ENCODE measurements at regions not wholly inside any gene's neighbourhood (a gene's known extent, or its start where the extent isn't known, plus 50 kb on each side); places are given as distances from the start of the nearest gene placed in this dataset.

DNA sequence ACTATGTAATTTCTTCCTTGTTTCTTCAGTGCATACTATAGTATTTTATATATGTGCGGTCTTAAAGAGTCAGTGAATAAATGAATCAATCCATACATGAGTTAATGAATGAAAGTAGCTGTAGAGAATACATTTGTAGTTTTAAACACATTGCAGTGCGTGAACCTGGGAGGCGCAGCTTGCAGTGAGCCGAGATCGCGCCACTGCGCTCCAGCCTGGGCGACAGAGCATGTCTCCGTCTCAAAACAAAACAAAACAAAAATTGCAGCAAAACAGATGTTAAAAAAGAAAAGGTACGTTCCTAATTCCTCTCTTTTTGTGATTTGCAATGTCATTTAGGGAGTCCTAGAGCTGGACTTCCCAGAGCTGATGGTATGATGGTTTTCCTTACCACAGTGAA is 1144.8 kb upstream of the FANCL start:
- H3K36me3 ChIP-seq = no peaks in the 10 kb centered on the region
- no peaks in the 10 kb centered on the region for H3K9me3 ChIP-seq
- no peaks in the 10 kb centered on the region for H3K4me1 ChIP-seq (ENCODE audit: control insufficient read depth in 1 of 2, low read depth in 2 of 2)
- DNase-seq (ENCODE audit: low spot score) = no peak
- H3K27me3 ChIP-seq (replicated peaks; ENCODE audit: insufficient read depth) = no peaks in the 10 kb centered on the region
- no peak overlapping the region for H3K27ac ChIP-seq
- no peak for ATAC-seq (ENCODE audit: insufficient number of reproducible peaks, low FRiP score, low read depth)
- no peak overlapping the region for H3K4me3 ChIP-seq
- TF ChIP-seq CTCF (IDR thresholded peaks at IDR 0.05) = no peak

DNA sequence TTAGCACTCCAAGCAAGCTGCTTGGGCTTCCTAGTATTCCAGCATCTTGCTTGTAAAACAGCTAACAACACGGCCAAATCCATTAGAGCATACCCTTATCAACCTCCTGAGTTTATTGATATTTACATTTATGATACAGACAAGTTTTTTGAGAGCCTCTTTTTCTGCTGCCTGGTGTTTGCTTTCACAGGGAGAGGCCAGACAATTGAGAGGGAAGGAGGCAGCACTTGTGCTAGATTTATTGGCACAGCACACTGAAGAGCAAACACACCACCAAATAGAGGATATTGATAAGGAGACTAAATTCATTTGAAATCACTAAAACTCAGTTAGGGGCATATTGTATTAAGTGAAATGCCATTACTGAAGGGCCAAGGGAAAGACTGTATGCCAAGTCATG is 1142.3 kb upstream of the FANCL start:
- no peak for ATAC-seq (ENCODE audit: insufficient number of reproducible peaks, low FRiP score, low read depth)
- DNase-seq (ENCODE audit: low spot score) = no peak
- Histone ChIP-seq H3K9me3 (no peaks in the 10 kb centered on the region), H3K27ac (no peak overlapping the region), H3K27me3 (replicated peaks; ENCODE audit: insufficient read depth) (no peaks in the 10 kb centered on the region), H3K4me1 (ENCODE audit: control insufficient read depth in 1 of 2, low read depth in 2 of 2) (no peaks in the 10 kb centered on the region), H3K4me3 (no peak overlapping the region), H3K36me3 (no peaks in the 10 kb centered on the region)
- TF ChIP-seq CTCF (IDR thresholded peaks at IDR 0.05) = no peak

DNA sequence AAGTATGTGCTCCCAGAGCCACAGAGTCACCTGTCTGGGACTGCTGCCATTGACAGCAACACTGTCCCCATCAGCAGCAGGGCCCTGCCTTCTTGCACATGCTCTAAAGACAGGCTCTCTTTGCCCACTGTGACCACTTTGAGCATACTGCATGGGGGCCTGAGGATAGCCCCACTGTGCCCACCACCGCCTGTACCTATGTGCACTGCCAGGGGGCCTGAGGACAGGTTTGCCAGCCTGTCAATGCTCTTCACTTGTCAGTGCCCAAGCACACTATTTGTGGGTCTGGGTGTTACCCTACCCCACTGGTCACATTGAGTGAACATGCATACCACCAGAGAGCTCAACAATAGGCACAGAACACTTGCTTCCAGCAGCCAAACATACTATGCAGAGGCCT is 1137.0 kb upstream of the FANCL start:
- Histone ChIP-seq H3K9me3 (no peaks in the 10 kb centered on the region), H3K36me3 (no peaks in the 10 kb centered on the region), H3K27me3 (replicated peaks; ENCODE audit: insufficient read depth) (no peaks in the 10 kb centered on the region), H3K27ac (no peak overlapping the region), H3K4me1 (ENCODE audit: control insufficient read depth in 1 of 2, low read depth in 2 of 2) (no peaks in the 10 kb centered on the region), H3K4me3 (no peak overlapping the region)
- TF ChIP-seq CTCF (IDR thresholded peaks at IDR 0.05) = no peak
- ATAC-seq (ENCODE audit: insufficient number of reproducible peaks, low FRiP score, low read depth) (no peak), DNase-seq (ENCODE audit: low spot score) (no peak)

DNA sequence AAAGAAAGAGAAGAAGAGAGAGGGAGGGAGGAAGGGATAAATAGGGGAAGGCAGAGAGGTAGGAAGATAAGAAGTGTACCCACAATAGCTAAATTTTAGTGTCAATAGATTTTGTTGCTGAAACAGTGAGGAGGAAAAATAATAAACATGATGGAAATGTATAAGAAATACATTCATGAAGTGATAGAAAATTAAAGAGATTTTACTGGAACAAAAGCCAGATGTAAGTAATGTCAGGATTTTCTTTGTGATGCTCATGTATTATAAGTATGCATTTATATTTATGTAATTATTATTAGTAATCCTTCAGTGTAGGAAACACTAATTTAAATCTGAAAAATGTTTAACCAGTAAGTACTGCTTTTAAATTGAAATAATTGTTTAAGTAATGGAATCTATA is 1125.2 kb upstream of the FANCL start:
- DNase-seq (ENCODE audit: low spot score) (no peak), ATAC-seq (ENCODE audit: insufficient number of reproducible peaks, low FRiP score, low read depth) (no peak)
- Histone ChIP-seq H3K4me1 (ENCODE audit: control insufficient read depth in 1 of 2, low read depth in 2 of 2) (no peaks in the 10 kb centered on the region), H3K36me3 (no peaks in the 10 kb centered on the region), H3K9me3 (no peaks in the 10 kb centered on the region), H3K27ac (no peak overlapping the region), H3K27me3 (replicated peaks; ENCODE audit: insufficient read depth) (no peaks in the 10 kb centered on the region), H3K4me3 (no peak overlapping the region)
- TF ChIP-seq CTCF (IDR thresholded peaks at IDR 0.05) = no peak

DNA sequence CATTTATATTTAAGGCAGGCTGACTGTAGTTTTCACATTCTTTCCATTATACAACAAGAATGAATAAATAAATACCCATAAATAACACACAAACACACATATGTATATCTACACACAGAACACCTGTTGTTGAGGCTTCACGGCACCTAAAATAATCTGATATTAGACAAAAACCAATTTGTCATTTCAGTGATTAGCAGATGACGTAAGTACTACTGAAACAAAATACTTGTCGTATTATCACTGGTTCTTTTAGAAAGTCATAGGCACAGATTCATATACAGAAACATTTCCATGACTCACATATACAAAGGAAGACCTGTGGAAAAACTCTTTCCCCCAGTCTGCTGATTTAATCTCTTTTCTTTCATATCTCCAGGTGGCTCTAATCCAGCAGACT is 1113.4 kb upstream of the FANCL start:
- ATAC-seq (ENCODE audit: insufficient number of reproducible peaks, low FRiP score, low read depth) = no peak
- Histone ChIP-seq H3K36me3 (no peaks in the 10 kb centered on the region), H3K27me3 (replicated peaks; ENCODE audit: insufficient read depth) (no peaks in the 10 kb centered on the region), H3K4me1 (ENCODE audit: control insufficient read depth in 1 of 2, low read depth in 2 of 2) (no peaks in the 10 kb centered on the region), H3K27ac (no peak overlapping the region), H3K9me3 (no peaks in the 10 kb centered on the region), H3K4me3 (no peak overlapping the region)
- TF ChIP-seq CTCF (IDR thresholded peaks at IDR 0.05) = no peak
- DNase-seq (ENCODE audit: low spot score) = no peak
